PFSK-1 (cell line): ENCODE measurements at regions not wholly inside any gene's neighbourhood (a gene's known extent, or its start where the extent isn't known, plus 50 kb on each side); places are given as distances from the start of the nearest gene placed in this dataset.

ENCODE experiments used
- FOXP2 ChIP-seq: optimal IDR thresholded peaks from 2 replicates; pipeline ENCODE3; 2011; ENCODE audit warnings: borderline replicate concordance, control low read depth, inconsistent platforms; ENCODE audit not compliant: insufficient read depth; ENCODE audit errors: extremely low read length, extremely low read depth
- POLR2AphosphoS5 ChIP-seq: IDR thresholded peaks from 2 replicates; pipeline ENCODE4 v1.6.1; 2012; ENCODE audit warnings: low read depth, mild to moderate bottlenecking, control low read depth, low read length, moderate library complexity
- REST ChIP-seq, 2 experiments: IDR thresholded peaks; 2 replicates each; pipeline versions ENCODE4 v1.6.1 to v1.8.0; 2011 to 2012; ENCODE audit warnings: low read depth in 2 of 2, low read length in 2 of 2, control low read depth in 1 of 2, inconsistent platforms in 1 of 2, mild to moderate bottlenecking in 1 of 2, moderate library complexity in 1 of 2; ENCODE audit not compliant: insufficient read depth in 1 of 2
- SIN3A ChIP-seq: IDR thresholded peaks from 2 replicates; pipeline ENCODE4 v1.6.1; 2012; ENCODE audit warnings: mild to moderate bottlenecking, low read length, moderate library complexity, borderline replicate concordance; ENCODE audit not compliant: insufficient read depth
- TAF1 ChIP-seq: IDR thresholded peaks from 2 replicates; pipeline ENCODE4 v1.6.1; 2012; ENCODE audit warnings: low read length, control low read depth, borderline replicate concordance; ENCODE audit not compliant: insufficient read depth

- TF ChIP-seq TAF1 (no peak), POLR2AphosphoS5 (no peak), FOXP2 (no peak)
Observed at GRCh38 chr2:215540658-215541057, 104.8 kb upstream of the FN1 start.

- no peak for TF ChIP-seq SIN3A
- TF ChIP-seq REST (IDR thresholded peaks at IDR 0.05; ENCODE audit: insufficient read depth in 1 of 2, low read depth in 2 of 2, low read length in 2 of 2) = no peak
- TF ChIP-seq TAF1 = no peak
- TF ChIP-seq POLR2AphosphoS5 = no peak
- TF ChIP-seq FOXP2 = no peak
Observed at GRCh38 chr2:215537611-215538010, 101.7 kb upstream of the FN1 start.

GRCh38 chr2:215536510-215536909 lies 100.6 kb upstream of the FN1 start:
- TF ChIP-seq POLR2AphosphoS5 (no peak), TAF1 (no peak), REST (IDR thresholded peaks at IDR 0.05; ENCODE audit: insufficient read depth in 1 of 2, low read depth in 2 of 2, low read length in 2 of 2) (no peak), SIN3A (no peak), FOXP2 (no peak)

GRCh38 chr2:215535741-215536140 lies 99.9 kb upstream of the FN1 start:
- TF ChIP-seq SIN3A = no peak
- no peak for TF ChIP-seq POLR2AphosphoS5
- TF ChIP-seq REST (IDR thresholded peaks at IDR 0.05; ENCODE audit: insufficient read depth in 1 of 2, low read depth in 2 of 2, low read length in 2 of 2) = no peak
- no peak for TF ChIP-seq TAF1

- TF ChIP-seq FOXP2 (no peak), REST (IDR thresholded peaks at IDR 0.05; ENCODE audit: insufficient read depth in 1 of 2, low read depth in 2 of 2, low read length in 2 of 2) (no peak), SIN3A (no peak), TAF1 (no peak), POLR2AphosphoS5 (no peak)
Observed at GRCh38 chr2:215535125-215535668, 99.3 kb upstream of the FN1 start.
